K562 (cell line): ENCODE measurements at regions not wholly inside any gene's neighbourhood (a gene's known extent, or its start where the extent isn't known, plus 50 kb on each side); places are given as distances from the start of the nearest gene placed in this dataset.

Experiments
- ATAC-seq: fragments of 200-7000 bp; cut with Tn5 transposase; 3 replicates; pipeline ENCODE4 v1.9.1; 2020; ENCODE audit warnings: moderate library complexity
- BruUV-seq: library from RNA; stranded (reverse); fragments of 400-500 nt; replicated peaks from 2 replicates; lab custom pipeline; 2021; lab: Mats Ljungman, UMichigan
- CTCF ChIA-PET: fragments of 300-600 bp; formaldehyde crosslinking; extraction: SDS; loops from one replicate; lab custom pipeline; 2021; ENCODE audit warnings: low intra/inter-chr PET ratio; lab: Yijun Ruan, JAX
- POLR2A ChIA-PET: fragments of 300-600, 350-650 bp; sonication (Branson Sonifier 250); formaldehyde crosslinking; extraction: SDS; loops from one replicate; lab custom pipeline; 2021; ENCODE audit warnings: antibody characterized with exemption, inconsistent platforms; lab: Yijun Ruan, JAX
- DNase-seq, 4 experiments: peaks; one replicate each; pipeline versions ENCODE4 v3.0.0 to v3.0.0-alpha.2; 2011 to 2018; ENCODE audit warnings: low spot score in 3 of 4, mixed read lengths in 3 of 4; ENCODE audit errors: extremely low read depth in 1 of 4
- FAIRE-seq: peaks from 2 replicates; lab custom pipeline; 2011; peaks lifted over from hg19 to GRCh38; lab: Jason Lieb, UNC
- H2AFZ ChIP-seq: 2 replicates; pipeline ENCODE4 v1.6.0; 2011; ENCODE audit warnings: low read depth, low read length, control low read depth, inconsistent platforms
- H3K27ac ChIP-seq: fragments of 200-600 bp; 3 replicates; pipeline ENCODE4 v1.8.0; 2011; ENCODE audit warnings: low read depth, mild to moderate bottlenecking, control low read depth, inconsistent platforms, low read length, moderate library complexity, mixed read lengths; ENCODE audit errors: extremely low read depth
- H3K27me3 ChIP-seq, 2 experiments: fragments of 300-600 bp in 1 of 2; 2 replicates in 1 of 2; 3 replicates in 1 of 2; pipeline versions ENCODE4 v1.6.0 to v1.8.0; 2011; ENCODE audit warnings: inconsistent platforms in 2 of 2, low read length in 2 of 2, mild to moderate bottlenecking in 1 of 2, mixed read lengths in 1 of 2, moderate library complexity in 1 of 2; ENCODE audit not compliant: control insufficient read depth in 2 of 2, insufficient read depth in 2 of 2
- H3K36me3 ChIP-seq: fragments of 300-600 bp; 3 replicates; pipeline ENCODE4 v1.8.0; 2011; ENCODE audit warnings: mild to moderate bottlenecking, low read length, inconsistent platforms; ENCODE audit not compliant: control insufficient read depth, insufficient read depth
- H3K4me1 ChIP-seq, 2 experiments: fragments of 200-600 bp in 1 of 2; replicated peaks in 1 of 2; 2 replicates in 1 of 2; 3 replicates in 1 of 2; pipeline versions ENCODE4 v1.5.1 to v1.8.0; 2011; ENCODE audit warnings: inconsistent platforms in 2 of 2, low read length in 2 of 2, mild to moderate bottlenecking in 1 of 2, mixed read lengths in 1 of 2, moderate library complexity in 1 of 2; ENCODE audit not compliant: control insufficient read depth in 2 of 2, insufficient read depth in 2 of 2
- H3K4me2 ChIP-seq: 2 replicates; pipeline ENCODE4 v1.6.1; 2011; ENCODE audit warnings: low read length, control low read depth, inconsistent platforms, mixed read lengths; ENCODE audit not compliant: insufficient read depth
- H3K4me3 ChIP-seq: fragments of 200-600 bp; sonication (generic), shearing (Covaris generic); 2 replicates; pipeline ENCODE4 v1.5.1; 2016; ENCODE audit warnings: control low read depth, inconsistent platforms
- H3K79me2 ChIP-seq: fragments of 200-600 bp; 3 replicates; pipeline ENCODE4 v1.8.0; 2011; ENCODE audit warnings: low read length, inconsistent platforms; ENCODE audit not compliant: control insufficient read depth, insufficient read depth
- H3K9ac ChIP-seq, 2 experiments: 2 replicates each; pipeline versions ENCODE4 v1.6.0 to v1.6.1; 2011; ENCODE audit warnings: low read depth in 2 of 2, low read length in 2 of 2, control low read depth in 1 of 2, inconsistent platforms in 1 of 2, mild to moderate bottlenecking in 1 of 2, mixed read lengths in 1 of 2; ENCODE audit not compliant: insufficient read depth in 1 of 2
- H3K9me1 ChIP-seq: one replicate; pipeline ENCODE4 v1.6.0; 2011; ENCODE audit warnings: inconsistent platforms, mild to moderate bottlenecking, low read length, moderate library complexity; ENCODE audit not compliant: control insufficient read depth, insufficient read depth
- H3K9me3 ChIP-seq: replicated peaks from 2 replicates; pipeline ENCODE4 v1.5.1; 2011; ENCODE audit warnings: low read depth, low read length, inconsistent platforms; ENCODE audit not compliant: control insufficient read depth, insufficient read depth
- H4K20me1 ChIP-seq: replicated peaks from 2 replicates; pipeline ENCODE4 v1.6.1; 2011; ENCODE audit warnings: low read length, inconsistent platforms, mixed read lengths; ENCODE audit not compliant: control insufficient read depth, insufficient read depth
- BCOR ChIP-seq: fragments of 450-650 bp; IDR thresholded peaks from 2 replicates; pipeline ENCODE4 v1.6.1; 2016
- CBX8 ChIP-seq: fragments of 200-600 bp; sonication (generic); IDR thresholded peaks from 2 replicates; pipeline ENCODE4 v1.6.1; 2012; ENCODE audit warnings: borderline replicate concordance, mixed run types, low read depth, mild to moderate bottlenecking, moderate library complexity, mixed read lengths, low read length, control low read depth, inconsistent platforms; ENCODE audit not compliant: poor library complexity, severe bottlenecking; ENCODE audit errors: extremely low read depth
- KLF1 ChIP-seq: fragments of 450-650 bp; IDR thresholded peaks from 2 replicates; pipeline ENCODE4 v1.6.1; 2016; ENCODE audit warnings: missing genetic modification characterization, missing compliant biosample characterization
- SP1 ChIP-seq: sonication (generic); formaldehyde crosslinking; IDR thresholded peaks from 2 replicates; pipeline ENCODE4 v1.8.1; 2022; ENCODE audit warnings: mild to moderate bottlenecking, missing genetic modification reagents
- ZNF75A ChIP-seq: fragments of 450-650 bp; formaldehyde crosslinking; IDR thresholded peaks from 2 replicates; pipeline ENCODE4 v1.4.0; 2020; ENCODE audit warnings: mild to moderate bottlenecking
- WGBS: fragments of 100-300 bp; shearing (Covaris generic); methylation state at CpG from one replicate; pipeline ENCODE4 v1.1.6; 2016; ENCODE audit warnings: low coverage, mixed read lengths; ENCODE audit not compliant: insufficient coverage; ENCODE audit errors: missing lambda C conversion rate; 5-methylcytosine and 5-hydroxymethylcytosine counted together
- in situ Hi-C: fragments of 300-500 bp; cut with MboI; formaldehyde crosslinking; loops from 4 replicates; pipeline ENCODE4 v1.15.0; 2018; ENCODE audit warnings: inconsistent platforms, mixed read lengths
- intact Hi-C: fragments of 100-400 bp; cut with micrococcal nuclease; formaldehyde crosslinking; loops from 2 replicates; pipeline ENCODE4 v1.14.2; 2022
- TF ChIP-seq, protein P1 (sequence below): sonication (generic); formaldehyde crosslinking; IDR thresholded peaks from 2 replicates; pipeline ENCODE4 v1.8.1; 2023; ENCODE audit warnings: missing genetic modification reagents, mild to moderate bottlenecking, borderline replicate concordance

DNA sequence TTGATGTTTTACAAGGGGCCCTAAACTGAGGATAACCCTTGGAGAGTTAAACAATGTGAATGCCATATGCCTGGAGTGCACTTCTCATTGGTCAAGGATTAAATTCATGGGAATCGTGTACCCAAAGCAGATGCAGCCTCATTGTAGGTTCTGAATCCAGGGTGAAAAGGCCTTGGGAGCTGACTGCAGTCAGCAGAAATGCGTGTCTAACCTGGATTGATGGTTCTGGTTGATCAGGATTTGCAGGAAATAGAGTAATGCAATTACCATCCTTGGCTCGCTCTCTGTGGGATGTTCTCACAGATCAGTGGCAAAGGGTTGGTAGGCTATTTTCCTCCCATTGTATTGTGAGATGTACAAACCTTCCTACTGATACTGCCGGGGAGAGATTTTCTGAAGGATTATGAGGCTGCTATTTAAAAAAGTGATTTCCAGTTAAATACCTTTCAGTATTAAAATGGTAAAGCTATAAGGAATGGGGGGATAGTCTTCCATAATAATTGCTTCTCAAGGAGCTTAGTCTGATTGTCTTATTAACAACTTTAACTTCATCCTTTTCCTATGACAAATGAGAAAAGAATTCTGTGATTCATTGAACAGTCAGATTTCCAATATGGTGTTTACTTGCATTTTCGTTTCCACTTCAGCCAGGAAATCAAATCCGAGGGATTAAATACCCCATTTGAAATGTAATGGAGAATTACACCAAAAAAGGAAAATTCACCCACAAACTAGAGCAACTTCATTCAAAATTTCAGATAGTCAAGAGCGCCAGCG, 1028.1 kb upstream of the EEF2KMT start:
- ATAC-seq (no peak), DNase-seq (no peak), FAIRE-seq (no peak)
- Histone ChIP-seq H3K9me3 (no peaks in the 10 kb centered on the region), H3K4me2 (no peak overlapping the region), H3K27me3 (no peaks in the 10 kb centered on the region), H3K4me3 (no peak overlapping the region), H3K27ac (no peak overlapping the region), H3K79me2 (no peaks in the 10 kb centered on the region), H3K36me3 (no peaks in the 10 kb centered on the region), H4K20me1 (no peaks in the 10 kb centered on the region), H3K9ac (no peak overlapping the region), H3K9me1 (no peaks in the 10 kb centered on the region), H2AFZ (no peak overlapping the region), H3K4me1 (no peaks in the 10 kb centered on the region)
- TF ChIP-seq ZNF75A (CRISPR knock-in tag) (no peak), KLF1 (tag) (no peak), BCOR (no peak), SP1 (no peak), CBX8 (no peak)
- TF ChIP-seq, protein P1, sequence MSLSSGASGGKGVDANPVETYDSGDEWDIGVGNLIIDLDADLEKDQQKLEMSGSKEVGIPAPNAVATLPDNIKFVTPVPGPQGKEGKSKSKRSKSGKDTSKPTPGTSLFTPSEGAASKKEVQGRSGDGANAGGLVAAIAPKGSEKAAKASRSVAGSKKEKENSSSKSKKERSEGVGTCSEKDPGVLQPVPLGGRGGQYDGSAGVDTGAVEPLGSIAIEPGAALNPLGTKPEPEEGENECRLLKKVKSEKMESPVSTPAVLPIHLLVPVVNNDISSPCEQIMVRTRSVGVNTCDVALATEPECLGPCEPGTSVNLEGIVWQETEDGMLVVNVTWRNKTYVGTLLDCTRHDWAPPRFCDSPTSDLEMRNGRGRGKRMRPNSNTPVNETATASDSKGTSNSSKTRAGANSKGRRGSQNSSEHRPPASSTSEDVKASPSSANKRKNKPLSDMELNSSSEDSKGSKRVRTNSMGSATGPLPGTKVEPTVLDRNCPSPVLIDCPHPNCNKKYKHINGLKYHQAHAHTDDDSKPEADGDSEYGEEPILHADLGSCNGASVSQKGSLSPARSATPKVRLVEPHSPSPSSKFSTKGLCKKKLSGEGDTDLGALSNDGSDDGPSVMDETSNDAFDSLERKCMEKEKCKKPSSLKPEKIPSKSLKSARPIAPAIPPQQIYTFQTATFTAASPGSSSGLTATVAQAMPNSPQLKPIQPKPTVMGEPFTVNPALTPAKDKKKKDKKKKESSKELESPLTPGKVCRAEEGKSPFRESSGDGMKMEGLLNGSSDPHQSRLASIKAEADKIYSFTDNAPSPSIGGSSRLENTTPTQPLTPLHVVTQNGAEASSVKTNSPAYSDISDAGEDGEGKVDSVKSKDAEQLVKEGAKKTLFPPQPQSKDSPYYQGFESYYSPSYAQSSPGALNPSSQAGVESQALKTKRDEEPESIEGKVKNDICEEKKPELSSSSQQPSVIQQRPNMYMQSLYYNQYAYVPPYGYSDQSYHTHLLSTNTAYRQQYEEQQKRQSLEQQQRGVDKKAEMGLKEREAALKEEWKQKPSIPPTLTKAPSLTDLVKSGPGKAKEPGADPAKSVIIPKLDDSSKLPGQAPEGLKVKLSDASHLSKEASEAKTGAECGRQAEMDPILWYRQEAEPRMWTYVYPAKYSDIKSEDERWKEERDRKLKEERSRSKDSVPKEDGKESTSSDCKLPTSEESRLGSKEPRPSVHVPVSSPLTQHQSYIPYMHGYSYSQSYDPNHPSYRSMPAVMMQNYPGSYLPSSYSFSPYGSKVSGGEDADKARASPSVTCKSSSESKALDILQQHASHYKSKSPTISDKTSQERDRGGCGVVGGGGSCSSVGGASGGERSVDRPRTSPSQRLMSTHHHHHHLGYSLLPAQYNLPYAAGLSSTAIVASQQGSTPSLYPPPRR: no peak
- BruUV-seq: no TSS peak
- in situ Hi-C loops: no loop called here
- ChIA-PET CTCF (no interaction called here), POLR2A (no interaction called here)
- intact Hi-C loops: no loop called here
- WGBS: 0% methylated on average over 8 of the region's 8 CpGs
